ENCODE measurements at regions not wholly inside any gene's neighbourhood (a gene's known extent, or its start where the extent isn't known, plus 50 kb on each side); places are given as distances from the start of the nearest gene placed in this dataset.
A peak's percentile ranks its signal among the peaks of the same experiment; 100 is the strongest.
"Not testable (repeated sequence)": the region's sequence is repeated elsewhere in the genome, so short reads cannot be mapped to it uniquely, and the experiment has no call there.

DNA sequence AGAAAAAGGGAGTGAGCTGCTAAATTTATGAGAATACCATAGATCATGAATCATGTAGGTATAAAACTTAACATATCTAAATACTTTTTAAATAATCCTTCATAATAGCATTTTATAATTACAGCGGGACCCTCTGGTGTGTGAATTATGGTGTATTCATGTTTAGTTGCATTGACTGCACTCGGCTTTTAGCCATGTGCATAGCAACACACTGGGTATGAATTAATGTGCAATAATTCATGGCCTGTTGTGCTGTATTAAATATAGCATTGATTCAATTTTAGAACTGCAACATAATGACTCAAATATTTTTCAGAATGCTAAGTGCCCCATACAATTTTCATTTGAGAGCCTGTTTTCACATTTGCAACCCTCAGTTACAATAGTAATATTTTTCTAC is 249.6 kb upstream of the G2E3 start:
- DNase-seq (ENCODE audit: low read depth), result no peak

DNA sequence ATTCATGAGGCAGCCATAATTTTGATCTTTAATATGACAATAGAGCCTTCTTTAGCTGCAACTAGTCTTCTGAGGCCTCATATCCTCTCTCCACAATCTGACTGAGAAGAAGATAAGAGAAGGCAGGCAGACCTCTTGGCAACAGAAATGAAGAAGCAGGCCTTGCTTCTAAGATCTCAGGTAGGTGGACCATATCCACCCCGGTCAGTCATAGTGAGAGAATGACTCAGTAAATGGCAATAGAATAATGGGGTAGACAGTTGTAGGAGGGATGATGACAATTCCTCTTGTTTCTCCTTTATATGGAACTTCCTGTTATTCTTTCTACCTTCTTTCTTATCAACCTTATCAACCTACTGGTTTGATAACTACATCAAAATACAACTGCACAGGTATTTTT is 246.7 kb upstream of the G2E3 start:
- no peak for DNase-seq (ENCODE audit: low read depth)

DNA sequence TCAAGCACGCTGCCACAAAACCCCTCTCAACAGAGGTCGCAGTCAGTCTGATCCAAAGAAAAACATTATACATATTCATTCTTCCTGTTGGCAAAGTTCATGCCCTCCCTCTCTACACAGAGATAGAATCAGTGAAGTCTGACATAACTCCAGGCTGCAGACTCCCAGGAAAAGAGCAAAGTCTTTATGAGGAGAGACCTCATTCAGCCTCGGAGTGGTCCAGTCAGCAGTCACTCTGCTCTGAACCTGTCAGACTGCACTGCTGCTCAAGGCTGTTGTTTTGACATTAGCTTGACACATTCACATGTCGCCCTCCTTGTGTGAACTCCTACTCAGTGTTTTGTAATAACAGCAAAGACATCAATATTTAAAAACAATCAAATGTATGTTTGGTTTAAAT is 241.2 kb upstream of the G2E3 start:
- DNase-seq (ENCODE audit: low read depth), result no peak

DNA sequence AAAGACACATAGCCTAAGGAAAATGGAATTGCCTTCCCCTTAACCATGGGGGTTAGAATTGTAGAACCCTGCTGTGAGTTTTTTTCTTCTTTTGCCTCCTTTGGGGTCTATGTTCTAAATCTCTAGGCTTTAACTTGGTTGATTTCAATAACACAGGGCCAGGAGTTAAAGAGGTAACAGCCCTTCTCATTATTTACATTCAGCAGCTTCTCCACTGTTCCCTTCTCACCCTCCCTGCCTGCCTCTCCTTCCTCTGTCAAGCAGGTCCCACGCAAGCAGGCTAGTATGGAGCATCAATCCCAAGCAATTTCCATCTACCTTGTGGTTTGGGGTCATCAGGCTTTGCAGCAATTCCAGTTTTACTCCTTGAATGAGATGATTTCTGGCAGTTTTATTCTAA is 236.1 kb upstream of the G2E3 start:
- no peak for DNase-seq (ENCODE audit: low read depth)

DNA sequence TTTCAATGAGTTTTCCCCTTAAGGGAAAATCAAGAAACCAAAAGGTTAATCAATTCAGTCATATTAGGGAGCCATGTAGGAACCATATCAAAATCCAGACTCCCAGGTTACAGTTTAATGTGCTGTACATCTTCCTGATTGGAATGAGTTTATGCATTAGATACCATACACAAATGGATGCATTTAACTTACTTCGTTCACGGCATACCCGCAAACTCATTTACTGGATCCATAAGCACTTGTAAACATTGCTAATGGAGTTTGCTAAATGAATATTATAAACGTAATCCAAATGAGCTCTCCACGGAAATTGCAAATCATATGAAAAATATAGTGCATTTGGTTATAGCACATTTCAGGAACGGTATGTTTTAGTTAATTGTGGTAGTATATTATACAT is 228.9 kb upstream of the G2E3 start:
- DNase-seq (ENCODE audit: low read depth), result no peak

DNA sequence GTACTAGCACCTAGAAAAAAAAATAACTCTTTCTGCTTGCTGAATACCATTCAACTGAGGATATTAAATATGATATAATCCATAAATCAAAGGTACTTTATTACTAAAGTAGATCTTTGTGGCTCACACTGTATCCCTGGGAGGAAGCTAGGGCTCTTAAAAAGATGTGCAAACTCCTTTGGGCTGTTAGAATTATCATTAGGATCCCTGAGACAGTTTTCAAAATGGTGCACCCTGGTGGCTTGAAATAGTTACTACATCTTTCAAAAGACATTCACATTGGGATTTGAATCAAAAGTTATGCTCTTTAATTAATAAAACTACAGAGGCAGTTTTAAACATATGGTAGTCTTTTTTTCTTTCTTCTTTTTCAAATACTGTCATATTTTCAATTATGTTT is 228.5 kb upstream of the G2E3 start:
- DNase-seq (ENCODE audit: low read depth), result peak; percentile 3

DNA sequence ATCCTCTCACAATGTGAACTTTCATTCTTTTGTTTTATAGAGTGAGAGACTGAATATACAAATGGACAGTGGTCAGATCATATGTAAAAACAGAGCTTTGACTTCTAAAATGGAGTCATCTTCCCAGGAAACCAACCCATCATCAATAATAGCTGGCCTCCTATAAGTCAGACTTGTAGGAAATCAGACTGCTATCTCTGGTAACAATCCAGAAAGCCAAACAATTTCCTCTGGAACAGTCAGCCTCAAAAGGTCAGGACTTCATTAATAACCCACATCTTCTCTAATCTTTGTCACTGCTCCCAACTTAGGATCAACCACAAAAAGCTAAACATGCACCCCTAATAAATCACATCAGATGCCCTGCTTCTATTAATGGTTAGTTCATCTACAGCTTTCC is 227.9 kb upstream of the G2E3 start:
- no peak for DNase-seq (ENCODE audit: low read depth)

DNA sequence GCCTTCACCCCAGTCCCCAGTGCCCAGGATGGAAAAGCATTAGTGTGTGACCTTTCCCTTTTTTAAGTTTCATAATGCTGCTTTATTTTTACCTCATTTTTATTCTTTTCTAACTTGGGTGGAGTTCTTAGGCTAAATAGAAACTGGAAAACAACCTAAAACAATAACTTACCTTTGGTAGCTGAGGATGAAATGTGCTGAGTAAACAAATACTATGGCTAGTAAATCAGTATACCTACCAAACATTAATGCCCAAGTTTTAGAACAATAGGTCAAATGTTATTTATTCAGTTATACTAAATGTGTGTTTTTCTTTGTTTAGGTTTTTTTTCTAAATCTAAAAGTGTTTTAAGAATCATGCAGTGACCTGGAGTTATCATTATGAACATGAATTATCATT is 226.6 kb upstream of the G2E3 start:
- DNase-seq (ENCODE audit: low read depth), result no peak

DNA sequence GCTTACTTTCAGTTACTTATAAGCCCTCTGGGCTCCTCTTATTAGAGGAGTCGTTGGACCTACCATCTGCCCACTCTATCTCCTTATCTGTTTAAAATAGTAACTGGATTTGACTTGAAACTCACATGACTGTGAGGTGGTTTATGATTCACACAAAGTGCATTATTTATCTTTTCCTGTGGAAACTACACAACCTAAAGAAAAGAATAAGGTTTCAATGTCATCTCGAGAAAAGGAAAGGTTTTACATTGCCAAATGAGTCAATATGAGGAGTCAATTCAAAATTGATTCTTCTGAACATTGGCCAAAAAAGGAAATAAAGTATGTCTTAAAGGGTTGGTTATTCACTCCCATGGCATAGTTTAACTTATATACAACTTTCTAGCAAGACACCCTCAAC is 225.0 kb upstream of the G2E3 start:
- DNase-seq (ENCODE audit: low read depth), result no peak

DNA sequence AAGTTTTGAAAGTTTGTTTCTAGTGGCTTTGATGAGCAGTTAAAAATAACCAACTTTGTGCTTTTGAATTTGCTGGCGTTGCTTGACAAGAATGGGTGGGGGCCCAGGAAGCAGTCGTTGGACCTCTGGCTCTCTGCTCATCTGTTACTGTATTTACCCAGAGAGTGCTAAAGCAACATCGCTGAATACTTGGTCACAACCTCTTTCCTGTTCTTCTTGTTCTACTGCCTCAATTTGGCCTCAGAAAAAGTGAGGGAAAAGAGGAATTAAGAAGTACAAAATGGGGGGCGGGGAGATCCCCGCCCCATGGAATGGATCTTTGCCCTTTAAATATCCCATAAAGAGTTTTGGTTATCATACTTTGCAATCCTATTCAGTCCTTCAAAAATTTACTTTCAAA is 221.5 kb upstream of the G2E3 start:
- DNase-seq (ENCODE audit: low read depth), result no peak

DNA sequence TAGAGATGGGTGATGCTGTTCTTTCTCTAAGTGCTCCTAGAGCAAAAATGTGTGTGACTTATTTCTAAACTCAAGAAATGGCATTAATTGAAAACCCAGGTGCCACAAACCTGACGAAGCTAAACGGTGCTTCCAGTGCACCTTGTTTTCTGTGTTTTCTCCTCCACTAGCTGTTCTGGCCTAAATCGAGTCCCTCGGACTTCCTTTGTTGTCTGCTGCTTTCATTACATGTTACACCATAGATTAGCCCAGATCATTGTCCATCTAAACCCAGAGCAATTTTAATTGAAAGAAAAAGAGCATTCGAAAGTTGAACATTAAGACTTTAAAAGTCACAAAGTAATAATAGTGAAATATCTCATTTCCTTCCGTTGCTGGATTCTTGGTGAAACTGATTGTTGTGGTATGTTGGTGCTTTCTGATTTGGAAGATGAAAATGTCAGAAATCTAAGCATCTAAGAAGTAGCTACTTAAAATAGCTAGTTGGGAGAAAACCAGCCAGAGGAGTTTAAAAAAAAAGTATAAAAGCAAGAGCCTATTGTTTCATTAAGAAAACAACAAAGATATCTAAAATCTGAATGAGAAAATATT is 219.6 kb upstream of the G2E3 start:
- DNase-seq (ENCODE audit: low read depth), result no peak

DNA sequence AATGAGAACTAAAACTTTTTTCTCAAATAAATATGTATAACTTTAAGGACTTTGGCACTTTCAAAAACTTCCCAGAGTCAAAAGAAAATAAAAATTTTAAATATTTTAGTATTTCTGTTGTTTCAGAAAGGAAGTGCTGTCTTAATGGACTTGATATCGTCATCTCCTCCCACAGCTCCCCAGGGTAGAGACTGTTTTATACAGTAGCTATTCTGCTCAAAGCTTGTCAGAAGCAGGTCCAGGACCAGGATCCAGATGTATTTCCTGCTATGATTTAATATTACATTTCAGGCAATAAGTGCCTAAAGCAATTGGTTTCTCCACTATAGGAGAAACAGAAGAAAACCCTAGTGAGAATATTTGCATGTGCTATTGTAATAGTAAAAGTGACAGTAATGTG is 218.5 kb upstream of the G2E3 start:
- no peak for DNase-seq (ENCODE audit: low read depth)

DNA sequence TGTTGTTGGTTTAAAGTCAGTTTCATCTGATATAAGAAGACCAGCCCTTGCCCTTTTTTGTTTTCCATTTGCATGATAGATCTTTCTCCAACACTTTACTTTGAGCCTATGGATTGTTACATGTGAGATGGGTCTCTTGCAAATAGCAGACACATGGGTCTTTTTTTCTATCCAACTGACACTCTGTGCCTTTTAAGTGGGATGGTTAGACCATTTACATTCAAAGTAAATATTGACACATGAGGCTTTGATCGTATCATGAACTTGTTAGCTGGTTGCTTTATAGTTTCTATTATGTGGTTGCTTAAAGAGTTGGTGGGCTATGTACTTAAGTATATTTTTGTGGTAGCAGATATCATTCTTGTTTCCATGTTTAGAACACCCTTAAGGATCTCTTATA is 213.4 kb upstream of the G2E3 start:
- no peak for DNase-seq (ENCODE audit: low read depth)

DNA sequence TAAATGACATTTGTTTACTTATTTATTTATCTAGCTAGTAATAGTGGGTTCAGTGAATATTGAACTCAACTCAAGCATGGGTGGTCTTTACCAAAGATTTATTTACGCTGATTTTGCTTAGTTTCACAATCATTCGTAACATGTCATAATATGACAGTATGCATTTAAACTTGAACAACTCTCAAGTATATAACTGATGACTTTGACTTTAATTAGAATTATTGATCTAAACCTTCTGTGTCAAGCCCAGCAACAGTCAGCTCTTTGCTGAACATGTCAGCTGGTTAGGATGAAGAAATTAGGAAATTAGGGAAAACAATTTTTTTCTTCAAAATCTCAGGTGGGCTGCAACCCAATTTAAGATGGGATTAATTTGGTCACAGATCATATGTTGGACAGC is 210.5 kb upstream of the G2E3 start:
- DNase-seq (ENCODE audit: low read depth), result no peak

DNA sequence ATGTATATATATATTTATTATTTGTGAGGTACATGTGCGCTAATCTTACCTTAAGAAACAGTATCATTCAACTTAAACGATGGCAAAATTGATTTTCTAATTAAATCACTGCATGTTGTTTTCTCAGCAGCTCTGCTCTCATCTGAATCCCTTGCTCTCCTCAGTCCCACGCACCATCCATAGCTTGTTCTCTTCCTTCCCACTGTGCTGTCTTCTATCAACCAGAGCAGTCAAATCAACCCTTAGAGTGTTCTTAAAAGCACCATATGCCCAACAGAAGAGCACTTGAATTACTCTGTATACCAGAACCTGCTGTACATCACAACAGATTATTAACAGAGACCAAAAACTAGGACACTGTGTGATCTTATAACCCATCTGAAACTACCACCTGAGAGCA is 209.4 kb upstream of the G2E3 start:
- no peak for DNase-seq (ENCODE audit: low read depth)

DNA sequence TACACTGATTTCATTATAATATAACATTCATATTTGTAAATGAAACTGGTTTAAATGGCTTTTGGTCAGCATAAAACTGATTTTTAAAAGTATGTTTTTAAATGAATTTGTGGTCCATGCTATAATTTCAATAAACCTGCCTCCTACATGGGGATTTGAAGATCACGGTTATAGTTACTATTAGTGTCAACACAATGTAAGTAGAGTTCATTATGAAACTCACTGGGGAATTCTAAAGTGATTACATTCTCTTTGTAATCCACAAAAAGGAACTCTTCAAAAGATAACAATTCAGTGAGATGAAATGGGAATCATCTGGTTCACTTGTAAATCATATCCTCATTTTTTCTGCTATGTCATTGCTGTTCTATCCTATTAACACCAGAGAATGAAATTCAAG is 204.5 kb upstream of the G2E3 start:
- no peak for DNase-seq (ENCODE audit: low read depth)

DNA sequence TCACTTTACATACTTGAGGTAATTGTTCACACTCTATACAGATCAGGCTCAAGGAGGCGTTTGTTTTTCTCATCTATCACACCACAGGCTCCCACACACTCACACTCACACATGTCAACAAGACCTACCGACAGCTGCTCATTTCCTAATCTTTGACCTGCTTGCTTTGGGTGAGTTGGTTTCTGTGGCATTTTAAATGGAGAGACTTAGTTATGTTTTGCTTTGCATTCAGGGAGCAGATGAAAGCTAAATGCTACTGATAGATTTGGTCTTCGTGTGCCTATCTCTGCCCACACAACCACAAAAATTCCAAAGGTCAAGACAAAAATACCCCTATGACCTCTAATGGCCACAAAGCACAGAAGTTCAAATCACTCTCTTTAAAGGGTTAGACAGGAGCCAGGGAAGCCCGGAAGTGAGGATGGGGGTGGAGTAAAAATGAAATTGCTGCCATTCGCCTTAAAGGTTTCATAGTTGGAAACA is 203.5 kb upstream of the G2E3 start:
- DNase-seq (ENCODE audit: low read depth), result no peak

DNA sequence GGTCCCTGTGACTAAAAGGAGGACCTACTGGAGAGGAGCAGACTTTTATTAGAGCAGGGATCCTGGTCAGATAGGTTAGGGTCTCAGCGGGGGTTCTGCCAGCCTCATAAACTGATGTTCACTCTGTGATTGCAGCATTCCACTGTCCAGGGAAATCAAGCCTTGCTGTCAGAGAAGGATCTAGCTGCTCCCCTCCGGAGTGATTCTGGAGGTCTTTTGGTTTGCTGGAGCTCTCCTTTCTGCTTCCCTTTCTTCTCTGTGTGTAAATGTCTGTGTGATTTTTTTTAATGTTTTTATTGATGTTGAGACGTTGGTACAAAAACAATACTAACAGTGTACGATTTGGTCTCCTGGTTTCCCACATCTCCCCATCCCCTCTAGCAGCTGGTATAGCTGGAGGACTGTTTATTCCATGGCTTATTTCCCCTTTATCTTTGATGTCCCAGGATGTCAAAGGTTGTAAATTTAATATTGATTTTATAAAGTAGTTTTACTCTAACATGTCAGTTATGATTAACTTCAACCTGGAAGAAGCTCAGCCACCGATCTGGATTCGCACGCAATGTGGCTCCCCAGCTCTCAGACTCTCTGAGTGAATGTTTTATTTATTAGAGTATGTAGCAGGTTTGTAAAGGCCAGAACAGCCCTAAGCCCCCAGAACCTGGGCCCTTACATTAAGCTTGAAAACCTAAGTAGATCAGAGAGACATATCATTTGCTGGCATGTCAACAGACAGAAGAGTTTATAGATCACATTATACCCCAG is 202.3 kb upstream of the G2E3 start:
- DNase-seq (ENCODE audit: low read depth), result no peak

DNA sequence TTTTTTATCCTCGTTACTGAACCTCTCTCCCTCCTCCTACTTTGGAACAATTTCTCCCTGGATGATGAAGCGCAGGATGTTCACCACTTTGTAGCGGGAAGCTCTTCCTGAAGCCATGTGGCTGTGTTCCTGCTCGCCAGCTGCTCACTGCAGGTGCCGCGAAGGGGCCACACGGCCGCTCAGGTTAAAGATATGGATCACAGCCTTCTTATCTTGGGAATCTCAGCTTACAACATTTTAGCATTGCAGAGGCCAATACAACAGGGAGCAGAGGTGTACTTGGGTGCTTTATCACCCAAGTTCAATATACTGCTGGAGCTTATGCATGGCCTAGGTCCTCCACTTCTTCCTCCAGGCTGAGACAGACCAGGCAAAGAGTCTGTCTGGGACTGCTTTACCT is 201.2 kb upstream of the G2E3 start:
- no peak for DNase-seq (ENCODE audit: low read depth)

DNA sequence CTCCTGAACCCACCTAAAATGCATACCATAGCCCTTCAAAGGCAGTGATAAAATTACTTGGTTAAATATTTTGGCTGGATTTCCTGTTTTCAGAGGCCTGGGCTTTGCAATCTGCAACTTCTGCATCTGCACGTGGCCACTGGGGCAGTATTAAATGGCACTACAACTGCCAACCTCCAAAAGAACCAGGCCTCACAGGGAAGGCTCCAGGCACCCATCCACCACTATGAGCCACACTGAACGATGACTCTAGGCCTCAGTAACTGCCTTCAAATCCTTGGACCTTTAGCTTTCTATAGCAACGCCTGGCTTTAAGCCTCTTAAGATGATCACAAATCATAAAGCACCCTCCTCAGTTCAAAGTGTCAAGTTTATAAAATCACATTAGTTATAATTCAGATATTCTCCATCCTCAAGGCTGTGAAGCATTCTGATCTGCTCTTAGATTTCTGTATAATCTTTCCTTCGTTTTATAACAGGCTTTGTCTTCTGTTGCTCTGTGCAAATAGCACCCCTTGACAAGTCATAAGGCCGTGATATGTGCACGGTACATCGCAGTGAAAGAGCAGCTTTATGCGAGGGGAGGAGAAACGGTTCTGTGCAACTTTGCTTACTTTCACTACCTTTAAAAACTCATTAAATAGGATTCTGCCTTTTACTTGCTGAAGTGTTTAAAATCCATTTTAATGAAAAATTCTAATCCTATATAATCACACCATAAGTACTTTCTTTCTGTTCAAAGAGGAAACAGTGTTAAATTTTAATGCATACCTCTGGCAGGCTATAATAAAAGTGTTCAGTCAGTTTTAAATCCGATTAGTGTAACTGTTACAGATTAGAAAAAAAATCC is 196.4 kb upstream of the G2E3 start:
- no peak for DNase-seq (ENCODE audit: low read depth)

DNA sequence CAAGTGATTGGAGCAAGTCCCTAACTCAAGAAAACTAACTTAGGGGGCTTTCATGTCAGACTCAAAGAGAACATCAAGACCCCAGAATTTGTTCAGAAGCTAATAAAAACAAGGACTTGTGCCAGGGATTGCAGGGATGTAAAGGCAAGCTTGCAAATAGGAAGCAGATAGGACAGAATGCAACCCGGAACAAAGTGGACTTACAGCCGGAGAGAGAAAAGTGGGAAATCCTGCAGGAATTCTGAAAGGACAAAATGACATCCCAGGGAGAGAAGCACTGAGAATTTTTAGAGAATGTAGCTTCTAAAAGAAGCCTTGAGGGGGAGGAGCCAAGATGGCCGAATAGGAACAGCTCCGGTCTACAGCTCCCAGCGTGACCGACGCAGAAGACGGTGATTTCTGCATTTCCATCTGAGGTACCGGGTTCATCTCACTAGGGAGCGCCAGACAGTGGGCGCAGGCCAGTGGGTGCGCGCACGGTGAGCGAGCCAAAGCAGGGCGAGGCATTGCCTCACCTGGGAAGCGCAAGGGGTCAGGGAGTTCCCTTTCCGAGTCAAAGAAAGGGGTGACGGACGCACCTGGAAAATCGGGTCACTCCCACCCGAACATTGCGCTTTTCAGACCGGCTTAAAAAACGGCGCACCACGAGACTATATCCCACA is 195.6 kb upstream of the G2E3 start:
- not testable (repeated sequence) for DNase-seq (ENCODE audit: low read depth)

DNA sequence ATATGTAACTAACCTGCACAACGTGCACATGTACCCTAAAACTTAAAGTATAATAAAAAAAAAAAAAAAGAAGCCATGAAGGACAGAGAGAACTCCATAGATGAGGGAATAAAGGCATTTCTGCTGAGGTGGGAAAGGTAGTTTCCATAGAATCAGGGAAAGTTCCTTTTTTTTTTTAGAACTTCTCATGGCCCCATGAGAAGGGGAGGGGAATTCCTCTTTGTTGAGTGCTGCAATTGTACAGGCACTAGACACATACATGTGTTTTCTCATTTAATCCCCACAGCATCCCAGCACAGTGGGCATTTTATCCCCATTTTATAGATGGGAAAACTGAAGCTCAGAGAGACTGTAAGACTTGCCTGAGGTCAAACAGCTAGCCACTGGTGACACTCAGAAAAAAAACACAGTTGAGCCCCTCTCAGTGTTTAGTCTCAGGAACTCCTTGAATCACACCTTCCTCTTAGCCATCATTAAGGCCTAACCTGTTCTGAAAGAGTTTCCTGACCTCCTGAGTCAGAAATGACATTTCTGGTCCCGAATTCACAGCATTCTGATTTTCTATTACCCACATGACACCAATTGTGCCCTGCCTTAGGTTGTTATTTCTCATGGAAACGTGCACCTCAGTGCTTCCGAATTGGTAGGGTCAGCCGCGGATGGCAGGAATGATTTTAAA is 189.3 kb upstream of the G2E3 start:
- DNase-seq (ENCODE audit: low read depth), result no peak
